Lower leg skin (tissue), 4 donors: ENCODE measurements at regions not wholly inside any gene's neighbourhood (a gene's known extent, or its start where the extent isn't known, plus 50 kb on each side); places are given as distances from the start of the nearest gene placed in this dataset.

Experiments used
- DNase-seq, 2 donors: peaks; one replicate each; pipeline ENCODE4 v3.0.0-alpha.2; 2019; ENCODE audit warnings: low spot score in 2 of 2
- H3K4me3 ChIP-seq: fragments of 200-600 bp; sonication (generic); 2 replicates; pipeline ENCODE4 v1.5.1; 2017; ENCODE audit warnings: mild to moderate bottlenecking, low read depth; ENCODE audit not compliant: poor library complexity, severe bottlenecking
- CTCF ChIP-seq, 3 donors: fragments of 450-650 bp; IDR thresholded peaks; one replicate each; pipeline ENCODE4 v1.5.1; 2016; ENCODE audit warnings: antibody characterized with exemption in 3 of 3, mild to moderate bottlenecking in 3 of 3, moderate library complexity in 2 of 3
- POLR2A ChIP-seq, 2 donors: fragments of 450-650 bp; IDR thresholded peaks; one replicate each; pipeline ENCODE4 v1.6.1; 2016 to 2017; ENCODE audit warnings: antibody characterized with exemption in 2 of 2, mild to moderate bottlenecking in 1 of 2, moderate library complexity in 1 of 2
- WGBS, 2 donors: methylation state at CpG; one replicate each; pipeline ENCODE4 v1.1.5; 2018; 5-methylcytosine and 5-hydroxymethylcytosine counted together
- intact Hi-C: fragments of 100-400 bp; cut with DNase I; formaldehyde crosslinking; loops from one replicate; pipeline ENCODE4 v1.15.0; 2023; ENCODE audit warnings: low total_unique reads

- WGBS, 2 donors: 66 to 78% methylated on average over 4 of the region's 4 CpGs
- intact Hi-C loops: no loop called here
- DNase-seq: no peak
- TF ChIP-seq POLR2A (IDR thresholded peaks at IDR 0.05) (no peak), CTCF (IDR thresholded peaks at IDR 0.05) (no peak)
- H3K4me3 ChIP-seq: no peak overlapping the region
Measured at GRCh38 chr4:20028645-20029044, 223.1 kb upstream of the SLIT2 start.

DNA sequence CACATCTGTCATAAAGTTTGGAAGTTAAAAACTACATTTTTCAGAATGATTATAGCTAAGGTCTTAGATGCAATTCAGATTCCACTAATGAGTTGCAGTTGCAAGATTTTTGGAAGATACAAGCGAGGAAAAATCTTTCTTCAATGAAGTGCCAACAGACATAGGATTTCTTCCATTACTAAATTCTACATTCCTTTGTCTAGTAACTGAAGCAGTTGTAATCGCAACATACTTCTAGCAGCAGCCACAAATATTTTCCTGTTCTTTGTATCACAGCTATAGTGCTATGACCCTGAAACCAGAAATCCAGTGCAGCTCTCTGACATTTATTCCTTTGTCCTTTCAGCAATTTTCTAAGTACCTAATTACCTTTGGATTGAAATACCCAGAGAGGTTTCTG lies 225.2 kb upstream of the SLIT2 start:
- H3K4me3 ChIP-seq: no peak overlapping the region
- intact Hi-C loops: no loop called here
- TF ChIP-seq CTCF (IDR thresholded peaks at IDR 0.05) (no peak), POLR2A (IDR thresholded peaks at IDR 0.05) (no peak)
- 54 to 66% methylated on average over 2 of the region's 2 CpGs for WGBS, 2 donors
- no peak for DNase-seq

DNA sequence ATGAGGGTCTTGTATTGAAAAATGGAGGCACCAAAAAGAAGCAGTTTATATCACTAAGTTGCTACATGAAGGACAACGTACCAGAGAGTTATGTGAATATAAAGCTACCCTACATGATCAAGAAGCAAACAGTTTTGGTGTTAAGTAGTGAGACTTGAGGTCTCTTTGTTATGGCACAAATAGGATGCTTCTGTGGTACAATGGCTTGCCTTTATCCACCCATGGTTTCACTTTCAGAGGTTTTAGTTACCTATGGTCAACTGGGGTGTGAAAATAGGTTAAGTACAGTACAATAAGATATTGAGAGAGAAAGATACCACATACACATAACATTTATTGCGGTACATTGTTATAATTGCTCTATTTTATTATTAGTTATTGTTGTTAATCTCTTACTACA lies 229.2 kb upstream of the SLIT2 start:
- DNase-seq: no peak
- TF ChIP-seq CTCF (IDR thresholded peaks at IDR 0.05) (no peak), POLR2A (IDR thresholded peaks at IDR 0.05) (no peak)
- 87 to 92% methylated on average over 2 of the region's 2 CpGs for WGBS, 2 donors
- no peak overlapping the region for H3K4me3 ChIP-seq
- intact Hi-C loops: no loop called here

DNA sequence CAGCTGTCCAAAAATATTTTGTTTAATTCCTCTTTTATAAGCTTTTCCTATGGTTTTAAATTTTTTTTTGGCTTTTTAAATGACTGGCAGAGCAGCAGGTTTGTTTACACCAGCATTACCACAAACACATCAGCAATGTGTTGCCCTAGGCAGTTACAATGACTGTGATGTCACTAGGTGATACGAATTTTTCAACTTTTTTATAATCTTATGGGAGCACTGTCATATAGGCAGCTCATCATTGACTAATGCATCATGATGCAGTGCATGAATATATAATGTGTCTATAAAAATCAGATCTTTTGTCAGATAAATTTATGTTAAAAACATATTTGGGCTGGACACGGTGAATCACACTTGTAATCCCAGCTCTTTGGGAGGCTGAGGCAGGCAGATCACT lies 231.6 kb upstream of the SLIT2 start:
- TF ChIP-seq POLR2A (IDR thresholded peaks at IDR 0.05) (no peak), CTCF (IDR thresholded peaks at IDR 0.05) (no peak)
- DNase-seq: no peak
- no peak overlapping the region for H3K4me3 ChIP-seq
- WGBS, 2 donors: 60 to 69% methylated on average over 2 of the region's 2 CpGs
- intact Hi-C loops: no loop called here

DNA sequence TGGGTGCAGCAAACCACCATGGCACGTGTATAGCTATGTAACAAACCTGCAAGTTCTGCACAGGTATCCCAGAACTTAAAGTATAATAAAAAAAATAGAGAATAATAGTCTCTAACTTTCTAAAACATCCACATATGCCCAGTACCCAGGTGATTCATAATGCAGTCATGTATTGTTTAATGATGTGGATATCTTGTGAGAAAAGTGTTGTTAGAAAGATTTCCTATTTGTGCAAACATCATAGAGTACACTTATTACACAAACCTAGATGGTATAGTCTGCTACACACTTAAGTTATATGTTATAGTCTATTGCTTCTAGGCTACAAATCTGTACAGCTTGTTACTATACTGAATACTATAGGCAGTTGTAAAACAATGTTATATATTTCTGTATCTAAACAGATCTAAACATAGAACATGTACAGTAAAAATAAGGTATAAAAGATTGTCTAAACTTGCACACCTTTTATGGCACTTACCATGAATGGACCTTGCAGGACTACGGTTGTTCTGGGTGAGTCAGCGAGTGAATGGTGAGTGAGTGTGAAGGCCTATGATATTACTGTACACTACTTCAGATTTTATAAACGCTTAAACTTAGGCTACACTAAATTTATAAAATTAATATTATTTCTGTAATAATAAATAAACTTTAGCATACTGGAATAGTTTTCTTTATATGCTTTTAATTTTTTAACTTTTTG lies 232.2 kb upstream of the SLIT2 start:
- no peak overlapping the region for H3K4me3 ChIP-seq
- 91 to 94% methylated on average over 4 of the region's 4 CpGs for WGBS, 2 donors
- intact Hi-C loops: no loop called here
- DNase-seq: no peak
- TF ChIP-seq POLR2A (IDR thresholded peaks at IDR 0.05) (no peak), CTCF (IDR thresholded peaks at IDR 0.05) (no peak)

DNA sequence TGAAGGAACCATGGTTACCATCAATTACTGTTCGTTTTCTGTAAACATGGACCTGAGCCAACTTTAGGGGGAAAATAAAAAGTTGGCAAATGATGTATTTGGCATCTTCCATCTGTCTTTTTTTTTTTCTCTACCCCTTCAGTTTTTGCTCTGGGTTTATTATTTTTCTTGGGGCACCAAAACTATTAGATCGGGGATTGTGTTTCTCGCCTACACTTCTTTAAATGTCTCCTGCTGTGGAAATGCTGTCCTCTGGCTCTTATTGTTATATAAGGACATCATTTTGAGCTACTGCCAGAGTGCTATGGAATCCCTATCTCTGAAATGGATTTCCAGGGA lies 234.0 kb upstream of the SLIT2 start:
- DNase-seq: no peak
- no peak overlapping the region for H3K4me3 ChIP-seq
- no peak for TF ChIP-seq POLR2A (IDR thresholded peaks at IDR 0.05)
- no peak for TF ChIP-seq CTCF (IDR thresholded peaks at IDR 0.05)
- 41 to 42% methylated on average over 3 of the region's 3 CpGs for WGBS, 2 donors
- intact Hi-C loops: no loop called here
